CD4-positive, CD25-positive, alpha-beta regulatory T cell (primary cell): ENCODE measurements at regions not wholly inside any gene's neighbourhood (a gene's known extent, or its start where the extent isn't known, plus 50 kb on each side); places are given as distances from the start of the nearest gene placed in this dataset.
"Not testable (repeated sequence)": the region's sequence is repeated elsewhere in the genome, so short reads cannot be mapped to it uniquely, and the experiment has no call there.

Experiments
- ATAC-seq, 2 donors: fragments of 150-1000 bp; cut with Tn5 transposase; one replicate each; pipeline ENCODE4 v1.10.0; 2021; ENCODE audit warnings: low read depth in 2 of 2, moderate number of reproducible peaks in 2 of 2, moderate library complexity in 1 of 2
- DNase-seq, 3 donors: peaks; one replicate each; pipeline versions ENCODE4 v3.0.0 to v3.0.0-alpha.2; 2012 to 2022; ENCODE audit warnings: mixed read lengths in 1 of 3
- H3K27ac ChIP-seq: one replicate; pipeline ENCODE4 v1.7.0; 2013; ENCODE audit warnings: mild to moderate bottlenecking, low read length; ENCODE audit not compliant: insufficient read depth, poor library complexity, severe bottlenecking
- H3K27me3 ChIP-seq: one replicate; pipeline ENCODE4 v1.7.0; 2013; ENCODE audit warnings: low read length; ENCODE audit not compliant: control insufficient read depth, insufficient read depth
- H3K36me3 ChIP-seq: one replicate; pipeline ENCODE4 v1.7.0; 2013; ENCODE audit warnings: mild to moderate bottlenecking, low read length, moderate library complexity; ENCODE audit not compliant: control insufficient read depth, insufficient read depth
- H3K4me1 ChIP-seq: 2 replicates; pipeline ENCODE4 v1.7.0; 2013; ENCODE audit warnings: mild to moderate bottlenecking, low read length; ENCODE audit not compliant: insufficient read depth, control insufficient read depth, poor library complexity, severe bottlenecking
- H3K4me3 ChIP-seq: one replicate; pipeline ENCODE4 v1.7.0; 2013; ENCODE audit warnings: low read depth, mild to moderate bottlenecking, low read length, moderate library complexity
- H3K9me3 ChIP-seq, 2 experiments: 1 replicate in 1 of 2; 2 replicates in 1 of 2; pipeline ENCODE4 v1.7.0; 2013; ENCODE audit warnings: low read length in 2 of 2, mild to moderate bottlenecking in 1 of 2, moderate library complexity in 1 of 2; ENCODE audit not compliant: control insufficient read depth in 2 of 2
- H3K27ac Mint-ChIP-seq, 3 donors: one replicate each; pipeline ENCODE4 v1.8.0; 2020 to 2022; ENCODE audit warnings: mild to moderate bottlenecking in 3 of 3, mixed read lengths in 3 of 3, moderate library complexity in 2 of 3
- H3K27me3 Mint-ChIP-seq: one replicate; pipeline ENCODE4 v1.8.0; 2022; ENCODE audit warnings: mild to moderate bottlenecking, mixed read lengths
- H3K36me3 Mint-ChIP-seq: one replicate; pipeline ENCODE4 v1.8.0; 2020; ENCODE audit warnings: mixed read lengths
- H3K4me1 Mint-ChIP-seq, 4 donors: one replicate each; pipeline ENCODE4 v1.8.0; 2020 to 2022; ENCODE audit warnings: mixed read lengths in 4 of 4, mild to moderate bottlenecking in 1 of 4
- H3K4me3 Mint-ChIP-seq, 4 donors: one replicate each; pipeline ENCODE4 v1.8.0; 2020 to 2022; ENCODE audit warnings: mild to moderate bottlenecking in 4 of 4, mixed read lengths in 4 of 4, moderate library complexity in 3 of 4
- H3K9me3 Mint-ChIP-seq, 7 donors: one replicate each; pipeline ENCODE4 v1.8.0; 2020 to 2022; ENCODE audit warnings: mixed read lengths in 7 of 7, mild to moderate bottlenecking in 3 of 7, moderate library complexity in 2 of 7

- not testable (repeated sequence) for H3K9me3 Mint-ChIP-seq, H3K27me3 ChIP-seq, ATAC-seq, H3K4me3 ChIP-seq, H3K27ac Mint-ChIP-seq, H3K4me1 ChIP-seq, H3K9me3 ChIP-seq, H3K27ac ChIP-seq, H3K36me3 Mint-ChIP-seq, DNase-seq, H3K36me3 ChIP-seq, H3K4me3 Mint-ChIP-seq, H3K4me1 Mint-ChIP-seq, H3K27me3 Mint-ChIP-seq
Observed at GRCh38 chr9:61953108-61953507, 763.3 kb downstream of the SPATA31A7 start.

DNA sequence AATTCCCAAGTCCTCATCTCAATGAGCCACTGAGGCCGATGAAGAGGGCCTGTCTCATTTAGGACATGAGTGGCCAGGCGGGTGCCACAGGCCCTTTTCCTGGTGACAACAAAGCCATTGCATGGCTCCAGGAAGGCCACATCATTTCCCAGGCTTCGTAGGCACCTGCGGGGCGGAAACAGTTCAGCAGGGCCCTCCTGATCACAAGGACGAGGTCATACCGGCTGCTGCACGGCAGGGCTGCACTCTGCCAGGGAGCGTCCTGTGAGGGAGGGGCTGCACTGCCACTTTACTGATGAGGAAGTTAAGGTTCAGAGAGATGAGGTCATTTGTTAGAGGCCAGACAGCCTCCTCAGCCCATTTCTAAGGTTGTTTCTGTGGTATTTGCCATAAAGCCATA is 781.8 kb downstream of the SPATA31A7 start:
- H3K4me1 ChIP-seq, H3K4me3 Mint-ChIP-seq, DNase-seq, H3K36me3 Mint-ChIP-seq, H3K27me3 Mint-ChIP-seq, H3K9me3 Mint-ChIP-seq, H3K27ac ChIP-seq, H3K36me3 ChIP-seq, H3K27ac Mint-ChIP-seq, H3K4me3 ChIP-seq, H3K27me3 ChIP-seq, H3K4me1 Mint-ChIP-seq, ATAC-seq, H3K9me3 ChIP-seq: not testable (repeated sequence)

GRCh38 chr9:61974501-61974900 is 784.7 kb downstream of the SPATA31A7 start:
- not testable (repeated sequence) for H3K27ac Mint-ChIP-seq, H3K4me1 ChIP-seq, DNase-seq, H3K27me3 ChIP-seq, H3K4me3 ChIP-seq, H3K27me3 Mint-ChIP-seq, H3K9me3 ChIP-seq, H3K27ac ChIP-seq, H3K4me1 Mint-ChIP-seq, H3K9me3 Mint-ChIP-seq, H3K36me3 Mint-ChIP-seq, ATAC-seq, H3K4me3 Mint-ChIP-seq, H3K36me3 ChIP-seq

DNA sequence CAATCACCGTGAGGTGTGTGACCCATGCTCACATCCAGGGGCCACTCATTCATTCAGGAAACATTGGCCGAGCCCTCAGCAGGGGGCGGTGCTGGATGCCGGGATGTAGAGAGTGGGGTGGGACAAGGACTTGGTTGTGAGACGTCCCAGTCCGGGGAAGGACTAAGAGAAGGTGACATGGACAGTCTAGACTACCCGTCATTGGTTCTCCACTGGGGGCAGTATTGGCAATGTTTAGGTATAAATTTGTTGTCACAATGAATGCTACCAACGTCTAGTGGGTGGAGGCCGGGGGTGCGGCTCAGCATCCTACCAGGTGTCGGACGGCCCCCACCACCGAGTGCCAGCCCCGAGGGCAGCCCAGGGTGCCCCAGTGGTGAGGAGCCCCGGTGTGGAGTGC is 786.5 kb downstream of the SPATA31A7 start:
- H3K9me3 Mint-ChIP-seq, ATAC-seq, H3K4me3 ChIP-seq, H3K27me3 Mint-ChIP-seq, H3K4me1 ChIP-seq, DNase-seq, H3K36me3 Mint-ChIP-seq, H3K36me3 ChIP-seq, H3K27me3 ChIP-seq, H3K4me3 Mint-ChIP-seq, H3K27ac ChIP-seq, H3K9me3 ChIP-seq, H3K27ac Mint-ChIP-seq, H3K4me1 Mint-ChIP-seq: not testable (repeated sequence)

DNA sequence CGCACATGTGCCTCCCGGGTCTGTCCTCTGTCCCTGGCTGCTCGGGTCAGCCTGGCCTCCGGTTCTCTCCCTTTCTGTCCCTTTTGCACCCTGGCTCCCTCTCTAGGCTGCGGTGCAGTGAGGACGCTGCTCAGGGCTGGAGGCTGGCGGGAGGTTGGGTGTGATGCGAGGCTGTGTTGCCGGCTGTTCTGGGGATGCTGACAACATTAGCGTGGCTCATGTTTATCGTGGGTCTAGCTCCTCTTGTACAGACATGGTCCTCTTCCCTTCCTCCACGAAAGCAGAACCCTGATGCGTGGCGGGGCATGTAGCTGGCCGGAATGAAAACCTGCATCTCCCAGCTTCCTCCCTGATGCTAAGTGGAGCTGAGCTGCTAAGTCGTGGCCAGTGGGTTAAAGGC is 792.9 kb downstream of the SPATA31A7 start:
- DNase-seq, H3K9me3 Mint-ChIP-seq, H3K27ac ChIP-seq, H3K9me3 ChIP-seq, H3K4me3 ChIP-seq, H3K27ac Mint-ChIP-seq, H3K4me3 Mint-ChIP-seq, H3K4me1 Mint-ChIP-seq, H3K36me3 Mint-ChIP-seq, H3K4me1 ChIP-seq, ATAC-seq, H3K36me3 ChIP-seq, H3K27me3 Mint-ChIP-seq, H3K27me3 ChIP-seq: not testable (repeated sequence)

DNA sequence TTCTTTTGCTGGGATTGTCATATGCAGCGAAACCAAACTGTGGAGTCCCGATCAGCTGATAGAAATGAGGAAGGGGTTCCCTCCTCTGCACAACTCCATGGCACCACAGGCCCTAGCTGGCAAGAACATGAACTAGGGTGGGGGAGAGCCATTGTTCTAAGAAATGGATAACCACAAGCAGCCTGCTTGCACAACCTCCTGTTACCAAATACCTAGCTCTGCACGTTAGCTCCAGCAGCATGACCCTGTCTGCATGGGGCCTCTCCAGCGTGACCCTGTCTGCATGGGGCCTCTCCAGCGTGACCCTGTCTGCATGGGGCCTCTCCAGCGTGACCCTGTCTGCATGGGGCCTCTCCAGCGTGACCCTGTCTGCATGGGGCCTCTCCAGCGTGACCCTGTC is 793.6 kb downstream of the SPATA31A7 start:
- DNase-seq, H3K27me3 Mint-ChIP-seq, ATAC-seq, H3K4me1 Mint-ChIP-seq, H3K27ac ChIP-seq, H3K36me3 ChIP-seq, H3K4me3 Mint-ChIP-seq, H3K27me3 ChIP-seq, H3K36me3 Mint-ChIP-seq, H3K27ac Mint-ChIP-seq, H3K4me3 ChIP-seq, H3K9me3 Mint-ChIP-seq, H3K9me3 ChIP-seq, H3K4me1 ChIP-seq: not testable (repeated sequence)

GRCh38 chr9:61983954-61984353 is 794.1 kb downstream of the SPATA31A7 start:
- not testable (repeated sequence) for H3K4me1 Mint-ChIP-seq, H3K36me3 Mint-ChIP-seq, ATAC-seq, H3K27me3 Mint-ChIP-seq, H3K4me1 ChIP-seq, DNase-seq, H3K4me3 Mint-ChIP-seq, H3K27me3 ChIP-seq, H3K9me3 ChIP-seq, H3K9me3 Mint-ChIP-seq, H3K36me3 ChIP-seq, H3K27ac ChIP-seq, H3K4me3 ChIP-seq, H3K27ac Mint-ChIP-seq

GRCh38 chr9:61984513-61984912 is 794.7 kb downstream of the SPATA31A7 start:
- not testable (repeated sequence) for H3K4me3 ChIP-seq, H3K4me1 ChIP-seq, H3K27me3 ChIP-seq, H3K27ac Mint-ChIP-seq, H3K36me3 Mint-ChIP-seq, H3K9me3 Mint-ChIP-seq, H3K4me1 Mint-ChIP-seq, DNase-seq, H3K4me3 Mint-ChIP-seq, H3K36me3 ChIP-seq, ATAC-seq, H3K9me3 ChIP-seq, H3K27me3 Mint-ChIP-seq, H3K27ac ChIP-seq
